Caco-2 (cell line): ENCODE measurements at regions not wholly inside any gene's neighbourhood (a gene's known extent, or its start where the extent isn't known, plus 50 kb on each side); places are given as distances from the start of the nearest gene placed in this dataset.
"Not testable (repeated sequence)": the region's sequence is repeated elsewhere in the genome, so short reads cannot be mapped to it uniquely, and the experiment has no call there.

Experiments used
- BruUV-seq: library from RNA; stranded (reverse); fragments of 400-500 nt; replicated peaks from 2 replicates; lab custom pipeline; 2021; lab: Mats Ljungman, UMichigan
- CTCF ChIA-PET: fragments of 300-600 bp; sonication (Branson Sonifier 250); formaldehyde crosslinking; loops from one replicate; lab custom pipeline; 2022; ENCODE audit warnings: antibody characterized with exemption; lab: Charles Lee
- POLR2A ChIA-PET: fragments of 300-600 bp; sonication (Branson Sonifier 250); formaldehyde crosslinking; loops from one replicate; lab custom pipeline; 2022; ENCODE audit warnings: antibody characterized with exemption; lab: Charles Lee
- DNase-seq, 2 experiments: peaks; one replicate each; pipeline versions ENCODE4 v3.0.0 to v3.0.0-alpha.2; 2020 to 2022
- H3K27me3 ChIP-seq: replicated peaks from 2 replicates; pipeline ENCODE4 v1.6.0; 2011; ENCODE audit warnings: low read length; ENCODE audit not compliant: control insufficient read depth, insufficient read depth
- H3K36me3 ChIP-seq: 2 replicates; pipeline ENCODE4 v1.5.1; 2011; ENCODE audit warnings: low read length; ENCODE audit not compliant: control insufficient read depth, insufficient read depth
- H3K4me1 ChIP-seq: fragments of 250-450 bp; sonication (Bioruptor Pico); 2 replicates; pipeline ENCODE4 v1.5.1; 2020; ENCODE audit warnings: mild to moderate bottlenecking
- H3K4me3 ChIP-seq: 2 replicates; pipeline ENCODE4 v1.5.1; 2011; ENCODE audit warnings: low read depth, mild to moderate bottlenecking, control low read depth, low read length
- H3K9me3 ChIP-seq: fragments of 250-450 bp; sonication (Bioruptor Pico); 2 replicates; pipeline ENCODE4 v1.5.1; 2020; ENCODE audit warnings: mild to moderate bottlenecking, moderate library complexity
- H3K27ac Mint-ChIP-seq: one replicate; pipeline ENCODE4 v1.8.0; 2022; ENCODE audit warnings: mixed read lengths; ENCODE audit not compliant: unreplicated experiment
- H3K27me3 Mint-ChIP-seq: one replicate; pipeline ENCODE4 v1.8.0; 2022; ENCODE audit warnings: mixed read lengths; ENCODE audit not compliant: insufficient read depth, unreplicated experiment
- H3K36me3 Mint-ChIP-seq: one replicate; pipeline ENCODE4 v1.8.0; 2022; ENCODE audit warnings: mild to moderate bottlenecking, mixed read lengths; ENCODE audit not compliant: insufficient read depth, unreplicated experiment
- H3K4me1 Mint-ChIP-seq: one replicate; pipeline ENCODE4 v1.8.0; 2022; ENCODE audit warnings: low read depth, mixed read lengths; ENCODE audit not compliant: unreplicated experiment
- H3K4me3 Mint-ChIP-seq: one replicate; pipeline ENCODE4 v1.8.0; 2022; ENCODE audit warnings: mild to moderate bottlenecking, moderate library complexity, mixed read lengths; ENCODE audit not compliant: unreplicated experiment
- H3K9me3 Mint-ChIP-seq: one replicate; pipeline ENCODE4 v1.8.0; 2022; ENCODE audit warnings: mixed read lengths; ENCODE audit not compliant: unreplicated experiment
- CTCF ChIP-seq, 2 experiments: fragments of 200-600 bp in 1 of 2; IDR thresholded peaks; 1 replicate in 1 of 2; 2 replicates in 1 of 2; pipeline versions ENCODE4 v1.5.1 to v1.8.0; 2011 to 2022; ENCODE audit warnings: antibody characterized with exemption in 1 of 2, control low read depth in 1 of 2, inconsistent platforms in 1 of 2, low read depth in 1 of 2, low read length in 1 of 2, mild to moderate bottlenecking in 1 of 2, moderate library complexity in 1 of 2; ENCODE audit not compliant: insufficient read depth in 1 of 2, severe bottlenecking in 1 of 2, unreplicated experiment in 1 of 2
- intact Hi-C: fragments of 100-400 bp; cut with micrococcal nuclease; formaldehyde crosslinking; loops from one replicate; pipeline ENCODE4 v1.10.0; 2022; ENCODE audit not compliant: unreplicated experiment

DNA sequence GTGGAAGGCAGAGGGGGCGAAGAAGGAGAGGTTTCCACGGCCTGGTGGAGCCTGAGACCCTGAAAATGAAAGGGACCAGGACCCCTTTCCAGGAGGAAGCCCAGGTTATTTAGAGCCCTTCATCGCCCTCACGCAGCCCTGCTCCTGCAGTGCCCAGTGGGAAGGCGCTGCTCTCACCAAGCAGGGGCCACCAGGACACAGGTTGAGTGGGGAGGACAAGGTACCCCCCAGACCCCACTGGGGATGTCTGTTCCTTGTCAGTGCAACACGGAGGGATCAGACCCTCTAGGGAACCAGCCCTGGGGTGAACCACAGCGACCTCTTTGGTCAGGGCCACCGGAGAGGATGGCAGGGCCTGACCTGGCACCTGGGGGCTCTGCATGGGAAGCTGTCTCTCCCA lies 163.9 kb downstream of the C16orf95 start:
- no peaks in the 10 kb centered on the region for H3K36me3 Mint-ChIP-seq
- peaks cover 6% of the 10 kb centered on the region; the same call in 1 of the 2 replicates for H3K9me3 ChIP-seq
- no peak overlapping the region for H3K4me3 ChIP-seq
- no peaks in the 10 kb centered on the region for H3K27me3 ChIP-seq
- no peak for TF ChIP-seq CTCF (IDR thresholded peaks at IDR 0.05; ENCODE audit: insufficient read depth in 1 of 2, low read depth in 1 of 2, low read length in 1 of 2, severe bottlenecking in 1 of 2, unreplicated experiment in 1 of 2)
- H3K27me3 Mint-ChIP-seq: peaks cover 5% of the 10 kb centered on the region
- no peaks in the 10 kb centered on the region for H3K4me1 Mint-ChIP-seq
- no peak overlapping the region for H3K4me3 Mint-ChIP-seq
- H3K9me3 Mint-ChIP-seq: peaks cover 18% of the 10 kb centered on the region
- BruUV-seq: no TSS peak
- ChIA-PET POLR2A (no interaction called here), CTCF (no interaction called here)
- no peaks in the 10 kb centered on the region for H3K36me3 ChIP-seq
- intact Hi-C loops: no loop called here
- DNase-seq: no peak
- no peak overlapping the region for H3K27ac Mint-ChIP-seq
- no peaks in the 10 kb centered on the region for H3K4me1 ChIP-seq

- H3K27me3 ChIP-seq, H3K4me1 ChIP-seq, H3K4me1 Mint-ChIP-seq, H3K27me3 Mint-ChIP-seq, H3K4me3 ChIP-seq, H3K4me3 Mint-ChIP-seq, H3K9me3 ChIP-seq, H3K36me3 Mint-ChIP-seq, intact Hi-C loops, H3K36me3 ChIP-seq, BruUV-seq, DNase-seq, CTCF ChIA-PET, POLR2A ChIA-PET, H3K27ac Mint-ChIP-seq: not testable (repeated sequence)
- H3K9me3 Mint-ChIP-seq: peaks cover 18% of the 10 kb centered on the region
These were observed 161.9 kb downstream of the C16orf95 start for GRCh38 chr16:87155315-87155714.

DNA sequence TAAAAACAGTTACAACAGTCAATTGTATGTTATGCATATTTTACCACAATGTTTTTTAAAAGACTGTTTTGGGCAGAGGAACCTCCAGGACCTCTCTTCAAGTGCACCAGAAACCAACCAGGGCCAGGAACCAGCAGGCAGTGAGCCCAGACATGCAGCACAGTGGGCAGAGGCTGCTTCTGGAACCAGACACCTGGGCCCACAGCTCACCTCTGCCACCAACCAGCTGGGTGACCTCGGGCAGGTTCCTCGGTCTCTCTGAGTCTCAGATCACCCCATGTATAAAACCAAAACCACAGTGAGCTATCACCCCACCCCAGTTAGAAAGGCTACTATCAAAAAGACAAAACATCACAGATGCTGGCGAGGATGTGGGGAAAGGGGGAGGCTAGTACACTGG lies 161.0 kb downstream of the C16orf95 start:
- no peaks in the 10 kb centered on the region for H3K36me3 ChIP-seq
- ChIA-PET POLR2A (no interaction called here), CTCF (no interaction called here)
- no TSS peak for BruUV-seq
- H3K4me1 Mint-ChIP-seq: no peaks in the 10 kb centered on the region
- no peaks in the 10 kb centered on the region for H3K27me3 ChIP-seq
- TF ChIP-seq CTCF (IDR thresholded peaks at IDR 0.05; ENCODE audit: insufficient read depth in 1 of 2, low read depth in 1 of 2, low read length in 1 of 2, severe bottlenecking in 1 of 2, unreplicated experiment in 1 of 2): no peak
- H3K9me3 Mint-ChIP-seq: peaks cover 15% of the 10 kb centered on the region
- DNase-seq: no peak
- H3K36me3 Mint-ChIP-seq: no peaks in the 10 kb centered on the region
- peaks cover 8% of the 10 kb centered on the region; the same call in 1 of the 2 replicates for H3K9me3 ChIP-seq
- no peak overlapping the region for H3K4me3 Mint-ChIP-seq
- H3K4me1 ChIP-seq: no peaks in the 10 kb centered on the region
- H3K27ac Mint-ChIP-seq: no peak overlapping the region
- no peak overlapping the region for H3K4me3 ChIP-seq
- peaks cover 10% of the 10 kb centered on the region for H3K27me3 Mint-ChIP-seq
- intact Hi-C loops: no loop called here

DNA sequence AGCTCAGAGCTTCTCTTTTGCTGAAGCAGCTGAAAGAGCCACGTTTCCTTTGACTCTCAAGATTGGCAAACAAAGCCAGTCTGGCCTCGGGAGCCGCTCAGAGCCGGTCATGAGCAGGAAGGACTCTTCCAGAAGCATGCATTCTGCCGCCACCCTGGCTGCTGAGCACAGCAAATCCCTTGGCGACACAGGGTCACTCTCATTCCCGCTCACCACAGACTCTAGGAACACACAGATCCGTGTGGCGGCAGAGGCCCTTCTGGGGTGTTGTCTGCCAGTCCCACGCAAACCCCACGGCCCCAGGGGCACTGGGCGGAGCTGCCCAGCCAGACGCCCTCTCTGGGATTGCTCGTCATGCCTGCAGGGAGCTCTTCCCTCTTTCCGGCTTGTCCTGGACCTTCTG lies 157.0 kb downstream of the C16orf95 start:
- no peaks in the 10 kb centered on the region for H3K36me3 ChIP-seq
- no TSS peak for BruUV-seq
- TF ChIP-seq CTCF (IDR thresholded peaks at IDR 0.05; ENCODE audit: insufficient read depth in 1 of 2, low read depth in 1 of 2, low read length in 1 of 2, severe bottlenecking in 1 of 2, unreplicated experiment in 1 of 2): no peak
- 0 out of 2 replicates have a peak, but pooled peaks cover 2% of the 10 kb centered on the region for H3K27me3 ChIP-seq
- Mint-ChIP-seq H3K27ac (no peak overlapping the region), H3K9me3 (peaks cover 15% of the 10 kb centered on the region), H3K4me3 (no peak overlapping the region), H3K4me1 (no peaks in the 10 kb centered on the region), H3K27me3 (peaks cover 14% of the 10 kb centered on the region), H3K36me3 (no peaks in the 10 kb centered on the region)
- ChIA-PET POLR2A (no interaction called here), CTCF (no interaction called here)
- DNase-seq: no peak
- no peaks in the 10 kb centered on the region for H3K4me1 ChIP-seq
- H3K4me3 ChIP-seq: no peak overlapping the region
- intact Hi-C loops: no loop called here
- H3K9me3 ChIP-seq: 0 out of 2 replicates have a peak, but pooled peaks cover 4% of the 10 kb centered on the region
